Mucosa of rectum (tissue), 2 donors: ENCODE measurements at regions not wholly inside any gene's neighbourhood (a gene's known extent, or its start where the extent isn't known, plus 50 kb on each side); places are given as distances from the start of the nearest gene placed in this dataset.

Source experiments
- H3K27ac ChIP-seq, 2 donors: one replicate each; pipeline ENCODE4 v1.7.0; 2013; ENCODE audit warnings: inconsistent platforms in 2 of 2, low read depth in 2 of 2, low read length in 2 of 2
- H3K27me3 ChIP-seq, 2 donors: one replicate each; pipeline ENCODE4 v1.7.0; 2013; ENCODE audit warnings: low read length in 2 of 2; ENCODE audit not compliant: control insufficient read depth in 2 of 2, insufficient read depth in 2 of 2
- H3K36me3 ChIP-seq, 2 donors: one replicate each; pipeline ENCODE4 v1.7.0; 2013; ENCODE audit warnings: low read length in 2 of 2; ENCODE audit not compliant: control insufficient read depth in 2 of 2, insufficient read depth in 2 of 2
- H3K4me1 ChIP-seq, 2 donors: one replicate each; pipeline ENCODE4 v1.7.0; 2013; ENCODE audit warnings: low read length in 2 of 2, mild to moderate bottlenecking in 1 of 2; ENCODE audit not compliant: control insufficient read depth in 2 of 2, insufficient read depth in 2 of 2
- H3K4me3 ChIP-seq, 2 donors: one replicate each; pipeline ENCODE4 v1.7.0; 2013; ENCODE audit warnings: low read length in 2 of 2
- H3K9ac ChIP-seq, 2 donors: one replicate each; pipeline ENCODE4 v1.7.0; 2013; ENCODE audit warnings: low read length in 2 of 2, low read depth in 1 of 2, mild to moderate bottlenecking in 1 of 2
- H3K9me3 ChIP-seq, 2 donors: one replicate each; pipeline ENCODE4 v1.7.0; 2013; ENCODE audit warnings: low read length in 2 of 2; ENCODE audit not compliant: control insufficient read depth in 2 of 2
- donor health status: healthy.
- donor health status: Normal muscosa, but diverticular disease.

DNA sequence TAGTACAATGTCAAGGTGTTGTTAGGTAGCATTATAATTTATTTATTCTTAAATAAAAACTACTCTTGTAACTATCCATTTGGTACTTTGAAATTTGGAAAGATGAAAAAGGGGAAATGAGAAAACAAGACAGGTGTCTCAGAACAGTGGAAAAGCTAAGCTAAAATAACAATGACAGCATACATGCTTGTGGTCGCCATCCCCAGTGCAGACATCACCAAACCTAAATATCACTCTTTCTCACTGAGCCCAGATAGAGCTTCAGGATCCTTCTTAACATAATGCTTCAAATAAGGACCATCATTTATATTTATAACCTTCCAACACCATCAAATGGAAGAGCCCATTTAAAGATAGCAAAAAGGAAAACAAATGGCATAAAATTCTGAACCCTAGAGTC, 434.4 kb upstream of the BRINP1 start:
- Histone ChIP-seq H3K4me1 (no peaks in the 10 kb centered on the region), H3K9ac (no peak overlapping the region), H3K27ac (no peak overlapping the region), H3K27me3 (no peaks in the 10 kb centered on the region), H3K36me3 (no peaks in the 10 kb centered on the region), H3K9me3 (no peaks in the 10 kb centered on the region), H3K4me3 (no peak overlapping the region)

DNA sequence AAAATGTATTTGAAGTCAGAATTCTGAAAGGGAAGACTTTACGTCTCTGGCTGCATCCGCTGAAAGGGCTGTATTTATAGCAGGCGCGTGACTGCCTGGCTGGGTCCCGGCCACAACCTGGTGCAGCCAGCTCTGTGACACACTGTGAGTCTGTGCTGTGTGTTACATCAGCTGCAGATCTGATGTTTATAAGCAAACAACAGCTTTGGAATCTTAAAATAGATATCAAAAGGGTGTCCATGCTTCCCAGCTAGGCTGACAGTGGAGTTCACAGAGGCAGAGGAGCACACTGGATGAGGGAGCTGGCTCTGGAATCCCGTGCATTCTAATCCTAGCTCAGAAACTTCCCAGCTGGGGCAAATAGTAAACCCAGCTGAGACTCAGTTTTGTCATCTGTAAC, 433.4 kb upstream of the BRINP1 start:
- Histone ChIP-seq H3K27ac (no peak overlapping the region), H3K36me3 (no peaks in the 10 kb centered on the region), H3K9me3 (no peaks in the 10 kb centered on the region), H3K9ac (no peak overlapping the region), H3K4me1 (no peaks in the 10 kb centered on the region), H3K4me3 (no peak overlapping the region), H3K27me3 (no peaks in the 10 kb centered on the region)

DNA sequence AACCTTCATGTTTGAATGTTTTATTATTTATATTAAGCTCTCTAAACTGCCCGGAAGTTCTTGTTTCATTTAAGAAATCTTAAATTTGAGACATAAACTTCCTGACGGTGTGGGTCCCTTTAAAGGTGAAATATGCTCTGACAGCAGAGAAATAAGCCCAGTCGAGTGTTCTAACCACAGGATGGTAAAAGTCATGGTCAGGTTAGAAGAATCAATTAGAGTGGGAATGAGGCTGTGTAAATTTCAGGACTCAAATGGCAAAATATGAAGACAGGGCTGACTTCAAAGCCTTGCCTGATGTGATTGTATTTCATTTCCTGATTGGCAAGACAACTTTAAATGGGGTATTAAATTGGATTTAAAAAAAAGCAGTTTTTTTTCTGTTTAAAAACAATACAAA, 432.9 kb upstream of the BRINP1 start:
- Histone ChIP-seq H3K4me3 (no peak overlapping the region), H3K9me3 (no peaks in the 10 kb centered on the region), H3K9ac (no peak overlapping the region), H3K27ac (no peak overlapping the region), H3K4me1 (no peaks in the 10 kb centered on the region), H3K36me3 (no peaks in the 10 kb centered on the region), H3K27me3 (no peaks in the 10 kb centered on the region)

DNA sequence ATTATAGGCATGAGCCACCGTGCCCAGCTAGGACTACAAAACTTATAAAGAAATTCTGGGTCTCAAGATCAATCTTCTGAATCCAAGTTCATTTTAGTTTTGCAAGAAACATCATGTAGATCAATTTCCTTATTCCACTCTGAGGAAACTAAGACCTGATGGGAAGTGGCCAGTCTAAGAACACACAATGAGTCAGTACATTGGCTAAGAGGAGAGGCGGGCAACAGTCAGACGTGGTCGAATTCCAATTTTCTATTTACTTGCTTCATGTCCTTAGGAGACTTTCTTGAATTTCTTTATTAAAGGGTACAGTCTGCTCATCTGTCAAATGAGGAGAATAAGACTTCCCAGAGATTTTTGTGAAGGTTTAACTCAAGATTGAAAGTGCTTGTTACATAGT, 432.1 kb upstream of the BRINP1 start:
- no peak overlapping the region for H3K27ac ChIP-seq
- H3K4me1 ChIP-seq = no peaks in the 10 kb centered on the region
- H3K9me3 ChIP-seq = no peaks in the 10 kb centered on the region
- no peak overlapping the region for H3K9ac ChIP-seq
- no peaks in the 10 kb centered on the region for H3K27me3 ChIP-seq
- H3K4me3 ChIP-seq = no peak overlapping the region
- no peaks in the 10 kb centered on the region for H3K36me3 ChIP-seq

DNA sequence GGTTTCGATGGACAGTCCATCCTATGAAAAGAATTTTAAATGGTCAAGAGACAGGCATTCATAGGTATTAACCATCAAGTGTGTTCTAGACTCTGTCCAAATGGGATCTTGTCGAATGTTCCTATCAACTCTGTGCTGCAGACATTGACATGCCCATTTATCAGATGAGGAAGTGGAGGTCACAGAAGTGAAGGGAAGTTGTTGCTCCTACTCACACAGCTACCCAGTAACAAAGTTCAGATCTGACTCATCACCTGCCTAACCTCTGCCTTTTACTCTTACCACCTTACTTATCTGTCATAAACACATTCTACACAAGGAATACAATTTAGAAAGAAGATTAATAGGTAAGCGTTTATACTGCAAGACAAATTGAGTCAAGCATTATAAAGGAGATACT, 426.2 kb upstream of the BRINP1 start:
- Histone ChIP-seq H3K36me3 (no peaks in the 10 kb centered on the region), H3K4me1 (no peaks in the 10 kb centered on the region), H3K9ac (no peak overlapping the region), H3K4me3 (no peak overlapping the region), H3K9me3 (no peaks in the 10 kb centered on the region), H3K27ac (no peak overlapping the region), H3K27me3 (no peaks in the 10 kb centered on the region)

DNA sequence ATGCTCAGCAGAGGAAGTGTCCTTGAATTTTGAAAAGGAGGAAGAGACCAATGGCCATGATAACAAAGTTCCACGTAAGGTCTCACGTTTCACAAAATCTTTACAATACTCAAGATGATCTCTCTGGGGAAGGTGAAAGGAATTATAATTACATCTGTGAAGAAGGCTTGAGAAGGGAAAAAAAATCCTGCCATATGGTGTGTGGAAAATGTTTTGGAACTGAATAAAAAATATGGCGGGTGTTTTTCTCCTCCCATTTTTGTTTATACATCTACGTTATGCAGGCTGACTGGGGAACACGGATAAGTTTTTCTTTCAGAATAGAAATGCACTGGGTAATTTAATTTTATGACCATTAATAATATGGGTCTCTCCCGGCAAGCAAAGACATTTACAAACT, 425.6 kb upstream of the BRINP1 start:
- H3K9ac ChIP-seq = no peak overlapping the region
- no peak overlapping the region for H3K4me3 ChIP-seq
- H3K27ac ChIP-seq = no peak overlapping the region
- H3K4me1 ChIP-seq = no peaks in the 10 kb centered on the region
- no peaks in the 10 kb centered on the region for H3K36me3 ChIP-seq
- H3K27me3 ChIP-seq = no peaks in the 10 kb centered on the region
- H3K9me3 ChIP-seq = no peaks in the 10 kb centered on the region

DNA sequence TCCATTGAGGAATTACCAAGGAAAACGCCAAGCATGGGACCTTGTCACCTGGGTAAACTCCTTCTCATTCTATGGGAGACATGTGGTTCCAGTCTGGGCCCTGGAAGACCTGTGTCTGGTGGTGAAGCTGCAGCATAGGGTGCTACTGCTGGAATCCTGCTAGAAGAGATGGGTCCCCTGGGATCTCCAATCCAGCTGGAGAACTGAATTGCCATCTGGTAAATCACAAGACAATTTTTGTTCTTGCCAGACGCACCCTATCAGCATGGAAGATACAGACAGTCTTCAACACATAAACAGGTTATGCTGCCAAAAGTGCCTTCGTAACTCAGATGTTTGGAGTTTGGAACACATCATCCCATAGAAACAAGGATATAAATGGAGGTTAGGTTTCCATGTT, 424.0 kb upstream of the BRINP1 start:
- H3K9ac ChIP-seq = no peak overlapping the region
- no peaks in the 10 kb centered on the region for H3K36me3 ChIP-seq
- no peaks in the 10 kb centered on the region for H3K4me1 ChIP-seq
- no peaks in the 10 kb centered on the region for H3K27me3 ChIP-seq
- no peak overlapping the region for H3K4me3 ChIP-seq
- H3K27ac ChIP-seq = no peak overlapping the region
- H3K9me3 ChIP-seq = no peaks in the 10 kb centered on the region

DNA sequence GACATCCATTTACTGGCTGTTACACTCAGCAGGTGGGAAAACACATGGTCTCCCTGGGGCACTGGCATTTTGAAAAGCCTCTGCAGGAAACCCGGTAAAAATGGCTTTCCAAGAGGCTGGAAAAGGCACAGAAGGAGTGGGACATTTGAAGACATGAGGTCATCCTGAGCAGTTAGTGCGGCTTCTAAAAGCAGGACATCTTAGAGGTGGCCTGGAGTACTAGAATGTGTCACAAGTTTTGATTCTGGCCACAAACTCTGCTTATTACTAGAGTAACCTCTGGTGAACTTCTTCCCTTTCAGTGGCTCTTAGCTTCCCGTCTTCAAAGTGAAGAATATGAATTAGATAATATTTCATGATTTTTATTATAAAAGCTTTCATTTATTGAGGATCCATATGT, 423.0 kb upstream of the BRINP1 start:
- Histone ChIP-seq H3K27me3 (no peaks in the 10 kb centered on the region), H3K36me3 (no peaks in the 10 kb centered on the region), H3K4me1 (no peaks in the 10 kb centered on the region), H3K4me3 (no peak overlapping the region), H3K9ac (no peak overlapping the region), H3K9me3 (no peaks in the 10 kb centered on the region), H3K27ac (no peak overlapping the region)

DNA sequence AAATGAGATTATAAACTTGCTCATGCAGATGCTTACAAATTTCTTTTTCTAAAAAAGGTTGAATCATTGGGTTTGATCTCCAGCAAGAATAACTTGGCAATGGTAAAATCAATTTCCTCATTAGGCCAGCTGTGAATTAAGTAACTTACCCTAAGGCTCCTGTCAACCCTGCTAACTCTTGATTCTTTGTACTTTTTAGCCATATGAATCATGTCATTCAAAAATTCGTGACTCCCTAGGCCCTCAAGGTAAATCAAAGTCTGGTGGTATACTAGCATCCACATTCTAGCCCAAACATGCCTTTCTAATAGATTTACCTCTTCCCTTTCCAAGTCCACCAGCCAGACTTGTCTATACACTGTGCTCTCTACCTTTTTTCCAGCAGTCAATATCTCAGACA, 420.8 kb upstream of the BRINP1 start:
- Histone ChIP-seq H3K27ac (no peak overlapping the region), H3K36me3 (no peaks in the 10 kb centered on the region), H3K9ac (no peak overlapping the region), H3K4me1 (no peaks in the 10 kb centered on the region), H3K27me3 (no peaks in the 10 kb centered on the region), H3K9me3 (no peaks in the 10 kb centered on the region), H3K4me3 (no peak overlapping the region)

DNA sequence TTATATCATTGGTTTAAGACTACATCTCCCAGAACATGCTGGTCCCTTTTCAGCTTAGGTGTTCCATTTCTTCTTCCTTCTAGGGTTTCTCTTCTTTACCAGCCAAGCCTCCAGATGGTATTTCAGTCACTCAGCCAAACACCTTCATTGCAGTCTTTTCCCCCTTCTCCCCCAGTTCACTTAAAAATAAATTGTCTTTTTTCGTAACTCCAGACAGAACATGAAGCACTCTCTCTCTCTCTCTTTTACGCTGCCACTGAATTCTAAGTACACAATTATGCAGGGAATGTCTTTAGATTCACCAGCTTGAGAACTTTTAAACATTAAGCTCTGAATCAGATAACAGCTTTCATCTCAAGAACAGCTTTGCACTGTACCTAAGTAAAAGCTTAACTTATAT, 419.7 kb upstream of the BRINP1 start:
- Histone ChIP-seq H3K27me3 (no peaks in the 10 kb centered on the region), H3K4me1 (no peaks in the 10 kb centered on the region), H3K9me3 (no peaks in the 10 kb centered on the region), H3K4me3 (no peak overlapping the region), H3K9ac (no peak overlapping the region), H3K27ac (no peak overlapping the region), H3K36me3 (no peaks in the 10 kb centered on the region)

DNA sequence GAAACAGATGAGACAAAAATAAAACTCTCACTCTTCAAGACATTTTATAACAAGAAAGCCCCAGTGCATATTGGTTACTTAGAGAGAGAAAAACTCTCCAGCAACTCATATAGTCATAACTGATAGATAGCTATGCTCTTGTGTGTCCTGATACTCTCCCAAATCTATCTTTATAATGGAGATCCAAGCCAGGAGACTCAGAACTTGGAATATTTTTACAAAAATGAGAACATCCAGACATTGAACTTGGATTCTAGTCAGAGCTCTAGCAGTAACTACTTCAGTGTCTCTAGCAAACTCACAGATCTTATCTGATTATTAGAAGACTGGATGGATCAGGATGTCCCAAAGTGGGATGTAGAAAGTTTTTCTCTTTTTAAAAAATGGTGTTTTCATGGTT, 412.7 kb upstream of the BRINP1 start:
- Histone ChIP-seq H3K4me1 (no peaks in the 10 kb centered on the region), H3K4me3 (no peak overlapping the region), H3K9ac (no peak overlapping the region), H3K27me3 (no peaks in the 10 kb centered on the region), H3K9me3 (no peaks in the 10 kb centered on the region), H3K27ac (no peak overlapping the region), H3K36me3 (no peaks in the 10 kb centered on the region)
